Trophoblast cell (in vitro differentiated cells and primary cell): ENCODE measurements at regions not wholly inside any gene's neighbourhood (a gene's known extent, or its start where the extent isn't known, plus 50 kb on each side); places are given as distances from the start of the nearest gene placed in this dataset.

Experiments
- DNase-seq, 2 donors: peaks; one replicate each; pipeline ENCODE4 v3.0.0-alpha.2; 2016
- H2AFZ ChIP-seq: 2 replicates; pipeline ENCODE4 v1.6.1; 2013; ENCODE audit warnings: low read length, moderate library complexity, mild to moderate bottlenecking; ENCODE audit not compliant: insufficient read depth, poor library complexity
- H2AK5ac ChIP-seq: 2 replicates; pipeline ENCODE4 v1.6.1; 2013; ENCODE audit warnings: mild to moderate bottlenecking, low read length
- H2BK120ac ChIP-seq: 2 replicates; pipeline ENCODE4 v1.6.1; 2013; ENCODE audit warnings: low read length, mild to moderate bottlenecking, moderate library complexity; ENCODE audit not compliant: insufficient read depth, poor library complexity
- H2BK12ac ChIP-seq: 2 replicates; pipeline ENCODE4 v1.6.1; 2013; ENCODE audit warnings: mild to moderate bottlenecking, low read length, moderate library complexity
- H2BK5ac ChIP-seq: 2 replicates; pipeline ENCODE4 v1.6.1; 2013; ENCODE audit warnings: low read length, low read depth, moderate library complexity, mild to moderate bottlenecking; ENCODE audit not compliant: poor library complexity
- H3K14ac ChIP-seq: 2 replicates; pipeline ENCODE4 v1.6.1; 2013; ENCODE audit warnings: mild to moderate bottlenecking, low read length
- H3K18ac ChIP-seq: 2 replicates; pipeline ENCODE4 v1.6.1; 2013; ENCODE audit warnings: mild to moderate bottlenecking, low read length
- H3K23ac ChIP-seq: 2 replicates; pipeline ENCODE4 v1.6.1; 2013; ENCODE audit warnings: low read length
- H3K27ac ChIP-seq: 2 replicates; pipeline ENCODE4 v1.5.1; 2013; ENCODE audit warnings: low read depth, mild to moderate bottlenecking, inconsistent platforms, low read length, moderate library complexity
- H3K27me3 ChIP-seq: 2 replicates; pipeline ENCODE4 v1.6.1; 2013; ENCODE audit warnings: inconsistent platforms, mild to moderate bottlenecking, low read length, moderate library complexity; ENCODE audit not compliant: insufficient read depth
- H3K36me3 ChIP-seq, 2 experiments: 1 replicate in 1 of 2; 2 replicates in 1 of 2; pipeline ENCODE4 v1.6.1; 2013; ENCODE audit warnings: low read length in 2 of 2, mild to moderate bottlenecking in 2 of 2, moderate library complexity in 1 of 2; ENCODE audit not compliant: insufficient read depth in 2 of 2, control insufficient read depth in 1 of 2
- H3K4ac ChIP-seq: 2 replicates; pipeline ENCODE4 v1.6.1; 2013; ENCODE audit warnings: low read depth, mild to moderate bottlenecking, low read length, moderate library complexity
- H3K4me1 ChIP-seq, 2 experiments: 1 replicate in 1 of 2; 2 replicates in 1 of 2; pipeline ENCODE4 v1.6.1; 2013; ENCODE audit warnings: low read length in 2 of 2, mild to moderate bottlenecking in 2 of 2, moderate library complexity in 1 of 2; ENCODE audit not compliant: insufficient read depth in 2 of 2, control insufficient read depth in 1 of 2
- H3K4me2 ChIP-seq: 2 replicates; pipeline ENCODE4 v1.6.1; 2013; ENCODE audit warnings: inconsistent platforms, mild to moderate bottlenecking, low read length, moderate library complexity
- H3K4me3 ChIP-seq: 2 replicates; pipeline ENCODE4 v1.5.1; 2013; ENCODE audit warnings: mild to moderate bottlenecking, low read depth, low read length, inconsistent platforms
- H3K79me1 ChIP-seq: one replicate; pipeline ENCODE4 v1.6.1; 2013; ENCODE audit warnings: low read length
- H3K79me2 ChIP-seq: 2 replicates; pipeline ENCODE4 v1.6.1; 2013; ENCODE audit warnings: low read length, mild to moderate bottlenecking; ENCODE audit not compliant: control insufficient read depth, insufficient read depth, poor library complexity
- H3K9ac ChIP-seq: 2 replicates; pipeline ENCODE4 v1.6.1; 2013; ENCODE audit warnings: mild to moderate bottlenecking, low read length
- H3K9me3 ChIP-seq: 2 replicates; pipeline ENCODE4 v1.6.1; 2013; ENCODE audit warnings: low read depth, mild to moderate bottlenecking, control low read depth, inconsistent platforms, low read length; ENCODE audit not compliant: insufficient read depth
- H4K12ac ChIP-seq: 2 replicates; pipeline ENCODE4 v1.6.1; 2013; ENCODE audit warnings: low read depth, mild to moderate bottlenecking, low read length, moderate library complexity
- H4K8ac ChIP-seq: 2 replicates; pipeline ENCODE4 v1.6.1; 2013; ENCODE audit warnings: low read depth, mild to moderate bottlenecking, low read length, moderate library complexity
- H4K91ac ChIP-seq: one replicate; pipeline ENCODE4 v1.6.1; 2013; ENCODE audit warnings: low read depth, mild to moderate bottlenecking, low read length, moderate library complexity
- WGBS: extraction: QIAGEN DNeasy Blood & Tissue Kit; methylation state at CpG from one replicate; pipeline ENCODE4 v1.1.7; 2013; ENCODE audit warnings: missing lambda C conversion rate; ENCODE audit not compliant: insufficient read length, insufficient coverage; ENCODE audit errors: extremely low coverage; 5-methylcytosine and 5-hydroxymethylcytosine counted together

DNA sequence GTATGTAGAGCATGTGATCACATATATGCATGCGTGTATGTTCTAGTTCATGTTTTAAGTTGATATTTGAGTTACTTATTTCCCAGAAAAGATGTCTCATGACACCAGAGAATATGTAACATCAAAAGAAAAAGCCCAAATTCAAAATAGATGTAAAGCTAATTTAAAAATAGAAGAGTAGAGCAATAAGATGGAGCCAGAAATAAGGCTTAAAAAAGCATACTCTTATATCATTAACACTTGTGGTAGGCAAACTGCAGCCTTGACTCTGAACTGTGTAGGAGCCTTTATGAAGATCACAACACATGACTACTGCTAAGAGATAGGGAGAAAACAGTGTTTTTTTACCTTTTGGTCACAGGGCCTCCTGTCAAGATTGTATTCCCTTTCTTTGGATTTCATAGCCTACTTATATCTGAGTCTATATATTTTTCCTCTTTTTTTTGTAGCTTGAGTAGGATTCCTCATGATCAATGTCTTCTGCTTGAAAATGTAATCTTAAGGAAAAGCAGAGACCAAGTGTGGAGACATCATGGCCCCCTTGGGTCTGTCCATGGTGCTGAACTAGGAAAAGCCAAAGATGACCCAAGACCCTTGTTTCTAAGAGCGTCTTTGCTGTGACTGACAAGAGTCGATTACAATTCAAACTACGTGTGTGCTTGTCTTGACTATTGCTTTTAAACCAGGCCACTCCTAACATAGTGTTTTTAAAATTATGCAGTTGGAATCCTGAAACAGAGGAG, 390.4 kb downstream of the SHISA9 start:
- H2AK5ac ChIP-seq: no peak overlapping the region
- no peak overlapping the region for H3K4me3 ChIP-seq
- no peaks in the 10 kb centered on the region for H3K36me3 ChIP-seq
- H2BK12ac ChIP-seq: no peak overlapping the region
- no peak overlapping the region for H2AFZ ChIP-seq
- H4K12ac ChIP-seq: no peak overlapping the region
- H3K79me1 ChIP-seq: no peaks in the 10 kb centered on the region
- no peak overlapping the region for H3K4ac ChIP-seq
- H2BK5ac ChIP-seq: no peak overlapping the region
- H3K18ac ChIP-seq: no peak overlapping the region
- H3K27me3 ChIP-seq: no peaks in the 10 kb centered on the region
- H4K8ac ChIP-seq: no peak overlapping the region
- H2BK120ac ChIP-seq: no peak overlapping the region
- no peaks in the 10 kb centered on the region for H3K79me2 ChIP-seq
- H3K4me1 ChIP-seq: no peaks in the 10 kb centered on the region
- DNase-seq: no peak
- no peaks in the 10 kb centered on the region for H3K9me3 ChIP-seq
- no peak overlapping the region for H3K4me2 ChIP-seq
- no CpG with 5 or more reads among the region's 4 CpGs for WGBS
- no peak overlapping the region for H3K27ac ChIP-seq
- no peak overlapping the region for H3K23ac ChIP-seq
- no peak overlapping the region for H3K14ac ChIP-seq
- H4K91ac ChIP-seq: no peak overlapping the region
- no peak overlapping the region for H3K9ac ChIP-seq

DNA sequence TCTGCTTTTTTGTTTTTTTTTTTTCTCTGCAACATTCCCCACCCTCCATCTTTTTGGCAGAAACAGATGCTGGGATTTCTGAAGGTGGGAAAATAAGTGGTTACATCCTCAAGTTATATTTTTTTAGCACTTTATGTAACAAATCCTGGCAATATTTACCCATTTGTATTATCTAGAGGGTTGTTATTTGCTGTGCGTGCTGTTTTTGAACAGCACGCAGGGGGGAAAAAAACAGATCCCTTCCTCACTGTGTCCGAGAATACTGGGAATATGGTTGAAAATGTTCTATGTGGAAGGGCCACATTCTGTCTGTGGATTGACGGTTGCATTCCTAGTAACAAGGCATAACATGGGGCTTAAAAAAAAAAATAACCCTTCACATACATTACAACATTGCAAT, 394.8 kb downstream of the SHISA9 start:
- H3K79me1 ChIP-seq: no peaks in the 10 kb centered on the region
- H2BK120ac ChIP-seq: no peak overlapping the region
- no peak overlapping the region for H3K4ac ChIP-seq
- no peaks in the 10 kb centered on the region for H3K36me3 ChIP-seq
- H3K79me2 ChIP-seq: no peaks in the 10 kb centered on the region
- H4K8ac ChIP-seq: no peak overlapping the region
- H4K91ac ChIP-seq: no peak overlapping the region
- no peak overlapping the region for H2BK12ac ChIP-seq
- H3K18ac ChIP-seq: no peak overlapping the region
- no peak overlapping the region for H3K14ac ChIP-seq
- no peak overlapping the region for H3K9ac ChIP-seq
- H3K4me1 ChIP-seq: peaks cover 0 to 2% of the 10 kb centered on the region in 2 experiments
- H3K27me3 ChIP-seq: no peaks in the 10 kb centered on the region
- H3K4me2 ChIP-seq: no peak overlapping the region
- no peak overlapping the region for H4K12ac ChIP-seq
- H3K9me3 ChIP-seq: no peaks in the 10 kb centered on the region
- H2AK5ac ChIP-seq: no peak overlapping the region
- no peak overlapping the region for H3K23ac ChIP-seq
- no CpG with 5 or more reads among the region's 4 CpGs for WGBS
- no peak overlapping the region for H3K27ac ChIP-seq
- no peak overlapping the region for H2BK5ac ChIP-seq
- H2AFZ ChIP-seq: no peak overlapping the region
- H3K4me3 ChIP-seq: no peak overlapping the region
- no peak for DNase-seq

DNA sequence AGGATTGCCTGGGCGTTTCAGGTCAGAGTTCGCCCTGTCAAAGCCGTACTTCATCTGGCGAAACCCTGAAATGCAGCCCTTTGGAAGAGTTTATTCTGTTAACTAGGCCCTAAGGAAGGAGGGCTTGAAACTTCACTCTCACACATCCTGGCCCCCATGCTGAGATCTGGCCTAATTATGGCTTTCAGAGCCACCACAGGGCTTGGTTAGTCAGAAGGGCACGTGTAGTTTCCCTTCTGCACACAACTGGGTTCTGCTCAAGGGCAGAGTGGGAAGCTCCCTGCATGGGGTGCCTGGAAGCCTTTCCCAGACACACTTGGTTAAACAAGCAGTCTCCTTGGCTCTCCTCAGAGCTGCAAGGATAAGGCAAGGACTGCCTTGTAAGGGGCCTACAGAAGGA, 397.3 kb downstream of the SHISA9 start:
- Histone ChIP-seq H3K9ac (no peak overlapping the region), H3K23ac (peak overlapping the region; percentile 11), H4K8ac (no peak overlapping the region), H3K27ac (no peak overlapping the region), H2AFZ (no peak overlapping the region), H3K4me3 (no peak overlapping the region), H2BK120ac (no peak overlapping the region), H3K79me1 (no peaks in the 10 kb centered on the region), H3K27me3 (no peaks in the 10 kb centered on the region), H4K91ac (no peak overlapping the region), H3K9me3 (no peaks in the 10 kb centered on the region), H4K12ac (no peak overlapping the region), H2AK5ac (no peak overlapping the region), H2BK12ac (no peak overlapping the region), H3K36me3 (no peaks in the 10 kb centered on the region), H3K14ac (no peak overlapping the region), H2BK5ac (no peak overlapping the region), H3K79me2 (no peaks in the 10 kb centered on the region), H3K4ac (no peak overlapping the region), H3K18ac (no peak overlapping the region), H3K4me2 (no peak overlapping the region), H3K4me1 (peaks cover 0 to 2% of the 10 kb centered on the region in 2 experiments)
- no peak for DNase-seq
- no CpG with 5 or more reads among the region's 5 CpGs for WGBS

DNA sequence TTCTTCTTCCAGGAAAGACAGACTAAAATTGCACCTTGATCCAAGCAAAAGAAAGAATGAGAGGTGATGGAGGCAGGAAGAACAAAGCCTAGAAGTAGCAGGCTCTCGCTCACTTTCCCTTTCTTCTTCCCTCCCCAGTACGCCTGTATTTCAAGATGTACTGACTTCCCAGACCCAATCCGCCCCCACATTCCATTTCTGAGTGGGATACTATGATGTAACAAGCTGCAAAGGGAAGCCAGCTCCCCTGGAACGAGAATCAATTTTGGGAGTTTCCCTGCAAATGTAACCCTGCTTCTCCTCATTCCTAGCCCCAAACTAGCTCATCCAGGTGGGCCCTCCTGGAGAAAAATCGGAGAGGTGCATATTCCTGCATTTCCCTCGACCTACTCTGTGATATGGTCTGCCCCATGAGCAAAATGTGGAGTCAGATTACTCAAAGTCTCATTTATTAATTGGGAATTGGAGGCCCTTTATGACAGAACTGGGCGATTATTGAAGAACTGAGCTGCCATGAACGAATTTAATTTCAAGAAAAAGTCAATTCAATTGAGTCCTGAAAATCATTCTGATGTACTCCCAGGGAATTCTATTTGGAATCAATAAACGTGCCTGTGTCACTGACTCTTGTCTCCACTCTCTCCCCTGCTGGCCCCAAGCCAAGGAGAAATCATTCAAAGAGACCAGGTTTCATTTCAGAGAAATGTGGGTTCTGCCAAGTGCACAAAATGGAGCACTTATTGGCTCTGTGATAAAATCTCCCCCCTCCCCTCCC, 398.9 kb downstream of the SHISA9 start:
- no peak overlapping the region for H3K4me2 ChIP-seq
- no peak overlapping the region for H3K18ac ChIP-seq
- no peak for DNase-seq
- no peak overlapping the region for H4K91ac ChIP-seq
- H2BK5ac ChIP-seq: no peak overlapping the region
- peaks cover under 1 to 2% of the 10 kb centered on the region in 2 experiments for H3K4me1 ChIP-seq
- H3K23ac ChIP-seq: no peak overlapping the region
- no peak overlapping the region for H4K12ac ChIP-seq
- H3K27me3 ChIP-seq: no peaks in the 10 kb centered on the region
- no peaks in the 10 kb centered on the region for H3K9me3 ChIP-seq
- H3K36me3 ChIP-seq: no peaks in the 10 kb centered on the region
- H3K79me2 ChIP-seq: no peaks in the 10 kb centered on the region
- H2BK120ac ChIP-seq: no peak overlapping the region
- H3K4ac ChIP-seq: no peak overlapping the region
- H2AK5ac ChIP-seq: no peak overlapping the region
- H2BK12ac ChIP-seq: no peak overlapping the region
- no CpG with 5 or more reads among the region's 9 CpGs for WGBS
- H3K9ac ChIP-seq: no peak overlapping the region
- H3K27ac ChIP-seq: no peak overlapping the region
- H3K4me3 ChIP-seq: no peak overlapping the region
- no peak overlapping the region for H3K14ac ChIP-seq
- H4K8ac ChIP-seq: no peak overlapping the region
- H2AFZ ChIP-seq: no peak overlapping the region
- H3K79me1 ChIP-seq: no peaks in the 10 kb centered on the region
